Testis (tissue), 2 donors: ENCODE measurements at regions not wholly inside any gene's neighbourhood (a gene's known extent, or its start where the extent isn't known, plus 50 kb on each side); places are given as distances from the start of the nearest gene placed in this dataset.

Source experiments
- CTCF ChIP-seq, 3 experiments: fragments of 450-650 bp in 2 of 3; fragments of 200-600 bp in 1 of 3; sonication (generic) in 1 of 3; IDR thresholded peaks; one replicate each; pipeline ENCODE4 v1.5.1; 2016 to 2019; ENCODE audit warnings: antibody characterized with exemption in 3 of 3, mild to moderate bottlenecking in 2 of 3, moderate library complexity in 1 of 3
- POLR2A ChIP-seq: fragments of 450-650 bp; IDR thresholded peaks from one replicate; pipeline ENCODE4 v1.6.1; 2017; ENCODE audit warnings: antibody characterized with exemption, mild to moderate bottlenecking, moderate library complexity

DNA sequence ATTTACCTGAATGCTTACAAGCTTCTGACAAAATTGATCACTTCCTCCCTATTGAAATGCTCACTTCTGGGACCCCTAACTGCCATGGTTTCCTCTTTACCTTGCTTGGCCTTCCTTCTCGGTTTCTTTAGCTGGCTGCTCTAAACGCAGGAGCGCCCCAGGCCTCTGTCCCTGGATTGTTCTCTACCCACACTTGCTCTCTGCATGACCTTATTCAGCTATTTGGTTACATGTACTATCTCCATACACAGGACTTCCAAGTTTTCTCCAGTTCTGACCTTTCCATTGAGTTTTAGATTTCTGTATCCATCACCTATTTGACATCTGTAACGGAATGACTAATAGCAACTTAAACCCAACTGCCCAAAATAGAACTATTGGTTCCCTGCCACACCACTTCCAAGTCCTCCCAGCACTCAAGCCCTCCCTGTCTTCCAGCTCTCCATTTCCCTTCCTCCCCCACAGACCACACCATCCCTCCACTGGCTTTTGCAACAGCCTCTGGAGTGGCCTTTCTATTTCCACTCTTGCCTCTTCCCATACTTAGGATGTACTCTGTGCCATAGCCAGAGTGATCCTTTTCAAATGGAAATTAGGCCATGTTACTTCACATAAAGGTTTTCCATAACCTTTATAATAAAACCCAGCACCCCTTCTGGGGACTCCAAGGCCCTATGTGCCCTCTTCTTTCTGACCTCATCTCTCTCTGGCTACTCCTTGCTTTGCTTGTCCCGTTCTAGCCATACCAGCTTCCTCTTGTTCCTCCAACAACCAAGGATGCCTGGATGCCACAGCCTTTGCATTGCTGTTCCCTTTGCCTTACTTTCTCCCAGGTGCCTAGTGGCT is 202.2 kb downstream of the AEBP2 start:
- no peak for TF ChIP-seq CTCF (IDR thresholded peaks at IDR 0.05)
- TF ChIP-seq POLR2A, result no peak
